SK-N-SH treated with all-trans-retinoic acid at 6 μM for 48 hours (cell line): ENCODE measurements at regions not wholly inside any gene's neighbourhood (a gene's known extent, or its start where the extent isn't known, plus 50 kb on each side); places are given as distances from the start of the nearest gene placed in this dataset.

Experiments
- ATAC-seq: fragments of 200-7000 bp; cut with Tn5 transposase; 3 replicates; pipeline ENCODE4 v1.9.1; 2020; ENCODE audit warnings: mild to moderate bottlenecking, moderate library complexity
- ARNTL ChIP-seq: fragments of 450-650 bp; formaldehyde crosslinking; IDR thresholded peaks from 2 replicates; pipeline ENCODE4 v1.5.0; 2020; ENCODE audit warnings: low read depth, mild to moderate bottlenecking, moderate library complexity, borderline replicate concordance
- BACH2 ChIP-seq: fragments of 250-450 bp; sonication (Bioruptor Pico); IDR thresholded peaks from 2 replicates; pipeline ENCODE4 v1.9.0; 2021; ENCODE audit warnings: mild to moderate bottlenecking, borderline replicate concordance
- CSDC2 ChIP-seq: fragments of 250-450 bp; sonication (Bioruptor Pico); IDR thresholded peaks from 2 replicates; pipeline ENCODE4 v1.5.0; 2020; ENCODE audit warnings: mild to moderate bottlenecking, moderate library complexity
- ESRRG ChIP-seq: fragments of 250-450 bp; sonication (Bioruptor Pico); IDR thresholded peaks from 2 replicates; pipeline ENCODE4 v1.6.1; 2021; ENCODE audit warnings: mild to moderate bottlenecking
- ISL1 ChIP-seq: fragments of 250-450 bp; sonication (Bioruptor Pico); IDR thresholded peaks from 2 replicates; pipeline ENCODE4 v2.1.2; 2022; ENCODE audit warnings: mild to moderate bottlenecking, moderate library complexity
- OSR1 ChIP-seq: fragments of 250-450 bp; sonication (Bioruptor Pico); IDR thresholded peaks from 2 replicates; pipeline ENCODE4 v1.8.0; 2022; ENCODE audit warnings: moderate library complexity, mild to moderate bottlenecking, inconsistent platforms
- PPARA ChIP-seq: fragments of 250-450 bp; sonication (Bioruptor Pico); IDR thresholded peaks from 2 replicates; pipeline ENCODE4 v1.5.0; 2020; ENCODE audit warnings: mild to moderate bottlenecking, borderline replicate concordance
- RARB ChIP-seq: fragments of 250-450 bp; sonication (Bioruptor Pico); IDR thresholded peaks from 2 replicates; pipeline ENCODE4 v1.8.0; 2021; ENCODE audit warnings: mild to moderate bottlenecking, moderate library complexity
- SNAI2 ChIP-seq: fragments of 250-450 bp; sonication (Bioruptor Pico); IDR thresholded peaks from 2 replicates; pipeline ENCODE4 v1.5.0; 2020; ENCODE audit warnings: mild to moderate bottlenecking, moderate library complexity
- TCF4 ChIP-seq: fragments of 250-450 bp; sonication (Bioruptor Pico); IDR thresholded peaks from 2 replicates; pipeline ENCODE4 v1.8.0; 2021; ENCODE audit warnings: mild to moderate bottlenecking, moderate library complexity, borderline replicate concordance
- ZC3H10 ChIP-seq: fragments of 250-450 bp; sonication (Bioruptor Pico); IDR thresholded peaks from 2 replicates; pipeline ENCODE4 v1.5.1; 2021; ENCODE audit warnings: mild to moderate bottlenecking, moderate library complexity
- ZFP3 ChIP-seq: fragments of 250-450 bp; sonication (Bioruptor Pico); IDR thresholded peaks from 2 replicates; pipeline ENCODE4 v1.5.0; 2020; ENCODE audit warnings: mild to moderate bottlenecking, moderate library complexity
- ZFP30 ChIP-seq: fragments of 450-650 bp; formaldehyde crosslinking; IDR thresholded peaks from 2 replicates; pipeline ENCODE4 v1.5.0; 2022; ENCODE audit warnings: mild to moderate bottlenecking, moderate library complexity
- ZNF565 ChIP-seq: fragments of 450-650 bp; formaldehyde crosslinking; conservative IDR thresholded peaks from 2 replicates; pipeline ENCODE4 v1.5.0; 2020; ENCODE audit warnings: low read depth, mild to moderate bottlenecking, moderate library complexity
- ZNF70 ChIP-seq: fragments of 450-650 bp; formaldehyde crosslinking; IDR thresholded peaks from 2 replicates; pipeline ENCODE4 v1.5.0; 2020; ENCODE audit warnings: mild to moderate bottlenecking, moderate library complexity
- ZNF8 ChIP-seq: fragments of 450-650 bp; formaldehyde crosslinking; IDR thresholded peaks from 2 replicates; pipeline ENCODE4 v1.5.0; 2020; ENCODE audit warnings: mild to moderate bottlenecking, moderate library complexity
- TF ChIP-seq, protein P1 (sequence below): fragments of 250-450 bp; sonication (Bioruptor Pico); IDR thresholded peaks from 2 replicates; pipeline ENCODE4 v1.5.1; 2021; ENCODE audit warnings: mild to moderate bottlenecking, moderate library complexity
- TF ChIP-seq, protein P2 (sequence below): fragments of 250-450 bp; sonication (Bioruptor Pico); IDR thresholded peaks from 2 replicates; pipeline ENCODE4 v1.8.0; 2021; ENCODE audit warnings: low read depth, mild to moderate bottlenecking, moderate library complexity, borderline replicate concordance
- TF ChIP-seq, protein P3 (sequence below): fragments of 250-450 bp; sonication (Bioruptor Pico); IDR thresholded peaks from 2 replicates; pipeline ENCODE4 v1.8.0; 2020; ENCODE audit warnings: mild to moderate bottlenecking, moderate library complexity, borderline replicate concordance
- TF ChIP-seq, protein P4 (sequence below): fragments of 250-450 bp; sonication (Bioruptor Pico); IDR thresholded peaks from 2 replicates; pipeline ENCODE4 v1.5.1; 2020; ENCODE audit warnings: low read depth, mild to moderate bottlenecking, moderate library complexity

DNA sequence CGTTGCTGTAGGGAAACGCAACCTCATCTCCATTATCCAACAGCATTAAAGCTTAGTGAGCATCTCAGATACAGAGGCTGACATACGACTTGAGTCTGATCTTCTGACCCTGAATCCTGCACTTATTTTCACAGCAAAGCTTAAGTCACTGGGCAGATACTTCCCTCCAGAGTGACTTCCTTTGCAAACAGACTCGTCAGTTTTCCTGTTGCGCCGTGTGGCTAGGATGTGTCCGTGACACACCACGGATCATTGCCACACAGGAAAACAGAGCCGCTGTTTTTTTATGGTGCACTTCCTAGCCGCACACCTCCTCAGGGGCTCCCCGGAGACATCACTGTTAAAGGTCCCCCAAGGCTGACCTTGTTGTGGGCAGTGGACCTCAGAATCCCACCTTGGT, 94.9 kb upstream of the MKI67 start:
- no peak for ATAC-seq
- TF ChIP-seq ZNF8 (CRISPR knock-in tag), result no peak
- TF ChIP-seq, protein P1, sequence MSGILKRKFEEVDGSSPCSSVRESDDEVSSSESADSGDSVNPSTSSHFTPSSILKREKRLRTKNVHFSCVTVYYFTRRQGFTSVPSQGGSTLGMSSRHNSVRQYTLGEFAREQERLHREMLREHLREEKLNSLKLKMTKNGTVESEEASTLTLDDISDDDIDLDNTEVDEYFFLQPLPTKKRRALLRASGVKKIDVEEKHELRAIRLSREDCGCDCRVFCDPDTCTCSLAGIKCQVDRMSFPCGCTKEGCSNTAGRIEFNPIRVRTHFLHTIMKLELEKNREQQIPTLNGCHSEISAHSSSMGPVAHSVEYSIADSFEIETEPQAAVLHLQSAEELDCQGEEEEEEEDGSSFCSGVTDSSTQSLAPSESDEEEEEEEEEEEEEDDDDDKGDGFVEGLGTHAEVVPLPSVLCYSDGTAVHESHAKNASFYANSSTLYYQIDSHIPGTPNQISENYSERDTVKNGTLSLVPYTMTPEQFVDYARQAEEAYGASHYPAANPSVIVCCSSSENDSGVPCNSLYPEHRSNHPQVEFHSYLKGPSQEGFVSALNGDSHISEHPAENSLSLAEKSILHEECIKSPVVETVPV (CRISPR knock-in tag), result no peak
- TF ChIP-seq ZFP3, result no peak
- no peak for TF ChIP-seq OSR1 (CRISPR knock-in tag)

DNA sequence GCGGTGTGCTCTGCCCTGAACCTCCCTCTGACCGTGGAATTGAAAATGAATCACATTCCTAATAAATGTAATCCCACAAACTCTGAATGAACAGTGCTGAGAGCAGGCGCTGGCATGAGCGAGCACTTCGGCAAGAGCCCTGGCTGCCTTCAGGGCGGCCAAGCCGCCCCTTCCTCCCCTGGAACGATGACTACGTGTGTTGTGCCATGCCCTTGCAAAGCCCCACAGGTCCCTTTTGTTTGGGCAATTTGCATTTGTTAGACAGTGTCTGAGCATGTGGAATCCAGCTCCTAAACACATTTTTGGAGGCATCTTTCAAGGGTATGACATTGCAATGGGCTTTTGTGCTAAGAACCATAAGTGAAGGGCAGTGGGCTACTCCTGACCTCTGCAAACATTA, 95.6 kb upstream of the MKI67 start:
- no peak for TF ChIP-seq ZNF70 (CRISPR knock-in tag)
- no peak for TF ChIP-seq ZNF8 (CRISPR knock-in tag)
- TF ChIP-seq TCF4 (CRISPR knock-in tag), result no peak
- no peak for ATAC-seq

DNA sequence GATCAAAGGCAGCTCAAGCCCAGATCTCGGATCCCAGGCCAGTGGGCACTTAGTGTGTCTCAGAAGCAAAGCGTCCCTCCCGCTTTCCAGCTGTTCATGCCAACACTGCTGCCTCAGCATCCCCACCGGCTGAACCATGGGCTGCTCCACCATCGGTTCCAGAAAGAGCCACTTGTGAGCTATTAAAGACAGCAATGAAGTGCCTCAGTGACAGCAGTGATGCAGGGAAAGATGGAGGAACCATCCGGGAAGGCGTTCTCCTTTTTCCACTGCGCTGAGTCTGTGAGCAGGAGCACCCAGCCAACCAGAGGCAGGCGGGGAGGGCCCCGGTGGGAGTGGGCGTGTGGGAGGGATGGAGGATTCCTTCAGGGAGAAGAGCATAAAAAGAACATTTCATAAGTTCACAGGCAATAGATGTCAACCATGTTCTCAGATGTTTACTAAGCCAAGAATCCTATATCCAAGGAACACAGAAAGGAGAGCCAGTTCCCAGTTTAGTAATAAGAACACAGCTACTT, 96.2 kb upstream of the MKI67 start:
- no peak for ATAC-seq
- TF ChIP-seq, protein P2, sequence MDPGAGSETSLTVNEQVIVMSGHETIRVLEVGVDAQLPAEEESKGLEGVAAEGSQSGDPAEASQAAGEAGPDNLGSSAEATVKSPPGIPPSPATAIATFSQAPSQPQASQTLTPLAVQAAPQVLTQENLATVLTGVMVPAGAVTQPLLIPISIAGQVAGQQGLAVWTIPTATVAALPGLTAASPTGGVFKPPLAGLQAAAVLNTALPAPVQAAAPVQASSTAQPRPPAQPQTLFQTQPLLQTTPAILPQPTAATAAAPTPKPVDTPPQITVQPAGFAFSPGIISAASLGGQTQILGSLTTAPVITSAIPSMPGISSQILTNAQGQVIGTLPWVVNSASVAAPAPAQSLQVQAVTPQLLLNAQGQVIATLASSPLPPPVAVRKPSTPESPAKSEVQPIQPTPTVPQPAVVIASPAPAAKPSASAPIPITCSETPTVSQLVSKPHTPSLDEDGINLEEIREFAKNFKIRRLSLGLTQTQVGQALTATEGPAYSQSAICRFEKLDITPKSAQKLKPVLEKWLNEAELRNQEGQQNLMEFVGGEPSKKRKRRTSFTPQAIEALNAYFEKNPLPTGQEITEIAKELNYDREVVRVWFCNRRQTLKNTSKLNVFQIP (CRISPR knock-in tag), result no peak
- TF ChIP-seq BACH2 (CRISPR knock-in tag), result no peak
- TF ChIP-seq ESRRG (CRISPR knock-in tag), result no peak
- no peak for TF ChIP-seq CSDC2
- TF ChIP-seq, protein P3, sequence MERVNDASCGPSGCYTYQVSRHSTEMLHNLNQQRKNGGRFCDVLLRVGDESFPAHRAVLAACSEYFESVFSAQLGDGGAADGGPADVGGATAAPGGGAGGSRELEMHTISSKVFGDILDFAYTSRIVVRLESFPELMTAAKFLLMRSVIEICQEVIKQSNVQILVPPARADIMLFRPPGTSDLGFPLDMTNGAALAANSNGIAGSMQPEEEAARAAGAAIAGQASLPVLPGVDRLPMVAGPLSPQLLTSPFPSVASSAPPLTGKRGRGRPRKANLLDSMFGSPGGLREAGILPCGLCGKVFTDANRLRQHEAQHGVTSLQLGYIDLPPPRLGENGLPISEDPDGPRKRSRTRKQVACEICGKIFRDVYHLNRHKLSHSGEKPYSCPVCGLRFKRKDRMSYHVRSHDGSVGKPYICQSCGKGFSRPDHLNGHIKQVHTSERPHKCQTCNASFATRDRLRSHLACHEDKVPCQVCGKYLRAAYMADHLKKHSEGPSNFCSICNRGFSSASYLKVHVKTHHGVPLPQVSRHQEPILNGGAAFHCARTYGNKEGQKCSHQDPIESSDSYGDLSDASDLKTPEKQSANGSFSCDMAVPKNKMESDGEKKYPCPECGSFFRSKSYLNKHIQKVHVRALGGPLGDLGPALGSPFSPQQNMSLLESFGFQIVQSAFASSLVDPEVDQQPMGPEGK (CRISPR knock-in tag), result no peak
- no peak for TF ChIP-seq ZNF565 (CRISPR knock-in tag)
- no peak for TF ChIP-seq ZFP30
- no peak for TF ChIP-seq ISL1 (CRISPR knock-in tag)
- TF ChIP-seq SNAI2 (CRISPR knock-in tag), result no peak
- TF ChIP-seq, protein P1 (CRISPR knock-in tag), result no peak
- TF ChIP-seq ZNF70 (CRISPR knock-in tag), result no peak
- TF ChIP-seq TCF4 (CRISPR knock-in tag), result no peak
- TF ChIP-seq ARNTL, result no peak

DNA sequence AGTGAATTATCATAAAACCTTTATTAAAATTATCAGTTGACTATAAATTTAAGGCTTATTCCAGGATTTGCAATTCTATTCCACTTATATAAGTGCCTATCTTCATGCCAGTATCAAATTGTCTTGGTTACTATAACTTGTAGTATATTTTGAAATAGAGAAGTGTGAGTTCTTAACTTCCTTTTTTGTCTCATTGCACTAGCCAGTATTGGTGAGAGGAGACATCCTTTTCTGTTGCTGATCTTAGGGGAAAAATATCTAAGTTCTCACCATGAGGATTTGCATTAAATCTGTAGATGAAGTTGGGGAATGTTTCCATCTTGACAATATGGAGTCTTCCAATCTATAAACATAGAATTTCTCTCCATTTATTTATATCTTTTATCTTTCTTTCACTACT, 104.2 kb upstream of the MKI67 start:
- ATAC-seq, result no peak
- TF ChIP-seq ISL1 (CRISPR knock-in tag) (no peak), RARB (CRISPR knock-in tag) (no peak), CSDC2 (no peak), TCF4 (CRISPR knock-in tag) (no peak), ZFP30 (no peak), ZC3H10 (no peak), ZNF70 (CRISPR knock-in tag) (no peak), ZFP3 (no peak)

DNA sequence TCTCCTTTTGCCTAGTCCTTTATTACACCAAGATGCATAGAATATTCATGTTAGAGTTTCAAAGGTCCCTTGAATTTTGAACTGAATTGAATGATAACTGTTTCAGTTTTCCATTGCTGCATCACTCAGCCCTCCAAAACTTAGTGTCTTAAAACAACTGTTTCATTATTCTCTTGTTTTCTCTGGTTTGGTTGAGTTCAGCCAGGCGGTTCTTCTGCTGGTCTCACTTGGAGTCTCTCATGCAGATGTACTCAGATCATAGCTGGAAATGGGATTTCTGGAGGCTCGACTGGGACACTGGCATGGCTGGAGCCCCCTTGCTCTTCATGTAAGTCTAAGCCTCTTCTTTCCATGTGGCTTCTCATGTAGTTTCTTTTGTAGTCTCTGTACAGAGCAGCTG, 107.2 kb upstream of the MKI67 start:
- TF ChIP-seq CSDC2 (no peak), ZFP3 (no peak), TCF4 (CRISPR knock-in tag) (no peak), PPARA (CRISPR knock-in tag) (no peak), BACH2 (CRISPR knock-in tag) (no peak), OSR1 (CRISPR knock-in tag) (no peak), ESRRG (CRISPR knock-in tag) (no peak), ZNF565 (CRISPR knock-in tag) (no peak), ARNTL (no peak)
- TF ChIP-seq, protein P4, sequence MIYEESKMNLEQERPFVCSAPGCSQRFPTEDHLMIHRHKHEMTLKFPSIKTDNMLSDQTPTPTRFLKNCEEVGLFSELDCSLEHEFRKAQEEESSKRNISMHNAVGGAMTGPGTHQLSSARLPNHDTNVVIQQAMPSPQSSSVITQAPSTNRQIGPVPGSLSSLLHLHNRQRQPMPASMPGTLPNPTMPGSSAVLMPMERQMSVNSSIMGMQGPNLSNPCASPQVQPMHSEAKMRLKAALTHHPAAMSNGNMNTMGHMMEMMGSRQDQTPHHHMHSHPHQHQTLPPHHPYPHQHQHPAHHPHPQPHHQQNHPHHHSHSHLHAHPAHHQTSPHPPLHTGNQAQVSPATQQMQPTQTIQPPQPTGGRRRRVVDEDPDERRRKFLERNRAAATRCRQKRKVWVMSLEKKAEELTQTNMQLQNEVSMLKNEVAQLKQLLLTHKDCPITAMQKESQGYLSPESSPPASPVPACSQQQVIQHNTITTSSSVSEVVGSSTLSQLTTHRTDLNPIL (CRISPR knock-in tag), result no peak
- TF ChIP-seq, protein P3 (CRISPR knock-in tag), result no peak
- TF ChIP-seq, protein P2 (CRISPR knock-in tag), result no peak
- no peak for ATAC-seq
